ENCODE measurements at regions not wholly inside any gene's neighbourhood (a gene's known extent, or its start where the extent isn't known, plus 50 kb on each side); places are given as distances from the start of the nearest gene placed in this dataset.

DNA sequence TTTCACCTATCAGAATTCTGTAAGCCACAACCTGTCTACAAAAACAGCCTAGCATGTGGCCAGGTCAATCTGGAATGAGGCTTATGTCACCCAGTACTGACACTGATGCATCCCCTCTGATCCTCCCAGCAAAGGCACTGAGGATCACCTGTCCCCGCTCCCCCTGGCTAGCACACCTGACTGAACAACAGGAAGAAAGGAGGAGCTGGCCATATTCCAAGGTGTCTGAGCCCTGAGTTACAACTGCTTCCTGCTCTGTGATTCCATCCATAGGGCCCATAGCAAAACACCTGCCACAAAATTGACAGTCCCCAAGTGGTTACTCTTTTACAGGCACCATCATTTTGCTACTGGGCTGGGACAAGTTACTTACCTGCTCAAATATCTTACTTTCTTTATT lies 555.5 kb upstream of the CFAP20DC start:
- WGBS: 85% methylated on average over 1 of the region's 1 CpG
- no peak for DNase-seq (ENCODE audit: low spot score)

DNA sequence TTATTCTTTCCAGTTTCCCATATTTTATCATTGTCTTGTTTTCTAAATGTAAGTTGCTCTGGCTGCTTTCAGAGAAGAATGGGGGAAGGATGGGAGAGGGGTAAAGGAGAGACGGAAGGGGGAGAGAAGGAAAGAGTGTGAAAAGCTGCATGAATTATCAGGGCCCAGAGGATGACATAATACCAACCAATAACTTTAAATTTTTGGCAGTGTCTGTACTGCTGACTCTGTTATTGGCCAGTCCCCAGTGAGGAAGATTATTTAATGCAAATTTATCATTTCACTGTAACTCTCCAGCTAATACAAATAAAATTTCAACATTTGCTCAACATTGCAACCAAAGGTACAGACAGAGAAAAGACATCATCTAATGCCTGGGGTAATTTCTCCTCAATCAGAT lies 551.7 kb upstream of the CFAP20DC start:
- 89% methylated on average over 1 of the region's 1 CpG for WGBS
- Histone ChIP-seq H3K27ac (ENCODE audit: low read depth in 1 of 2, low read length in 2 of 2) (no peak overlapping the region), H3K4me1 (ENCODE audit: control insufficient read depth in 4 of 4, insufficient read depth in 4 of 4, low read length in 3 of 4) (no peaks in the 10 kb centered on the region), H3K27me3 (ENCODE audit: control insufficient read depth in 4 of 4, insufficient read depth in 4 of 4, low read length in 3 of 4) (no peaks in the 10 kb centered on the region), H3K9me3 (ENCODE audit: control insufficient read depth in 4 of 4, low read length in 3 of 4) (no peaks in the 10 kb centered on the region), H3K36me3 (ENCODE audit: control insufficient read depth in 4 of 4, insufficient read depth in 3 of 4, low read depth in 1 of 4, low read length in 3 of 4) (no peaks in the 10 kb centered on the region), H3K4me3 (ENCODE audit: low read depth in 1 of 3, low read length in 3 of 3) (no peak overlapping the region), H3K9ac (ENCODE audit: low read depth in 1 of 2, low read length in 2 of 2) (no peak overlapping the region)
- no peak for DNase-seq (ENCODE audit: low spot score)
- TF ChIP-seq FOXA1 (IDR thresholded peaks at IDR 0.05): no peak
- no peak for TF ChIP-seq HNF4G (IDR thresholded peaks at IDR 0.05)
- TF ChIP-seq RXRA (IDR thresholded peaks at IDR 0.05): no peak
- no peak for TF ChIP-seq YY1 (IDR thresholded peaks at IDR 0.05)
- TF ChIP-seq, protein P1, sequence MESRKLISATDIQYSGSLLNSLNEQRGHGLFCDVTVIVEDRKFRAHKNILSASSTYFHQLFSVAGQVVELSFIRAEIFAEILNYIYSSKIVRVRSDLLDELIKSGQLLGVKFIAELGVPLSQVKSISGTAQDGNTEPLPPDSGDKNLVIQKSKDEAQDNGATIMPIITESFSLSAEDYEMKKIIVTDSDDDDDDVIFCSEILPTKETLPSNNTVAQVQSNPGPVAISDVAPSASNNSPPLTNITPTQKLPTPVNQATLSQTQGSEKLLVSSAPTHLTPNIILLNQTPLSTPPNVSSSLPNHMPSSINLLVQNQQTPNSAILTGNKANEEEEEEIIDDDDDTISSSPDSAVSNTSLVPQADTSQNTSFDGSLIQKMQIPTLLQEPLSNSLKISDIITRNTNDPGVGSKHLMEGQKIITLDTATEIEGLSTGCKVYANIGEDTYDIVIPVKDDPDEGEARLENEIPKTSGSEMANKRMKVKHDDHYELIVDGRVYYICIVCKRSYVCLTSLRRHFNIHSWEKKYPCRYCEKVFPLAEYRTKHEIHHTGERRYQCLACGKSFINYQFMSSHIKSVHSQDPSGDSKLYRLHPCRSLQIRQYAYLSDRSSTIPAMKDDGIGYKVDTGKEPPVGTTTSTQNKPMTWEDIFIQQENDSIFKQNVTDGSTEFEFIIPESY (IDR thresholded peaks at IDR 0.05): no peak
- TF ChIP-seq, protein P2, sequence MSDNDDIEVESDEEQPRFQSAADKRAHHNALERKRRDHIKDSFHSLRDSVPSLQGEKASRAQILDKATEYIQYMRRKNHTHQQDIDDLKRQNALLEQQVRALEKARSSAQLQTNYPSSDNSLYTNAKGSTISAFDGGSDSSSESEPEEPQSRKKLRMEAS (IDR thresholded peaks at IDR 0.05): no peak
- no peak for TF ChIP-seq RAD21 (IDR thresholded peaks at IDR 0.05)
- no peak for TF ChIP-seq GABPA (IDR thresholded peaks at IDR 0.05 in 1 of 2, conservative IDR thresholded peaks at IDR 0.05 in 1 of 2)
- TF ChIP-seq FOXA2 (IDR thresholded peaks at IDR 0.05): no peak
- TF ChIP-seq, protein P3, sequence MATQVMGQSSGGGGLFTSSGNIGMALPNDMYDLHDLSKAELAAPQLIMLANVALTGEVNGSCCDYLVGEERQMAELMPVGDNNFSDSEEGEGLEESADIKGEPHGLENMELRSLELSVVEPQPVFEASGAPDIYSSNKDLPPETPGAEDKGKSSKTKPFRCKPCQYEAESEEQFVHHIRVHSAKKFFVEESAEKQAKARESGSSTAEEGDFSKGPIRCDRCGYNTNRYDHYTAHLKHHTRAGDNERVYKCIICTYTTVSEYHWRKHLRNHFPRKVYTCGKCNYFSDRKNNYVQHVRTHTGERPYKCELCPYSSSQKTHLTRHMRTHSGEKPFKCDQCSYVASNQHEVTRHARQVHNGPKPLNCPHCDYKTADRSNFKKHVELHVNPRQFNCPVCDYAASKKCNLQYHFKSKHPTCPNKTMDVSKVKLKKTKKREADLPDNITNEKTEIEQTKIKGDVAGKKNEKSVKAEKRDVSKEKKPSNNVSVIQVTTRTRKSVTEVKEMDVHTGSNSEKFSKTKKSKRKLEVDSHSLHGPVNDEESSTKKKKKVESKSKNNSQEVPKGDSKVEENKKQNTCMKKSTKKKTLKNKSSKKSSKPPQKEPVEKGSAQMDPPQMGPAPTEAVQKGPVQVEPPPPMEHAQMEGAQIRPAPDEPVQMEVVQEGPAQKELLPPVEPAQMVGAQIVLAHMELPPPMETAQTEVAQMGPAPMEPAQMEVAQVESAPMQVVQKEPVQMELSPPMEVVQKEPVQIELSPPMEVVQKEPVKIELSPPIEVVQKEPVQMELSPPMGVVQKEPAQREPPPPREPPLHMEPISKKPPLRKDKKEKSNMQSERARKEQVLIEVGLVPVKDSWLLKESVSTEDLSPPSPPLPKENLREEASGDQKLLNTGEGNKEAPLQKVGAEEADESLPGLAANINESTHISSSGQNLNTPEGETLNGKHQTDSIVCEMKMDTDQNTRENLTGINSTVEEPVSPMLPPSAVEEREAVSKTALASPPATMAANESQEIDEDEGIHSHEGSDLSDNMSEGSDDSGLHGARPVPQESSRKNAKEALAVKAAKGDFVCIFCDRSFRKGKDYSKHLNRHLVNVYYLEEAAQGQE (IDR thresholded peaks at IDR 0.05): no peak
- no peak for TF ChIP-seq JUND (IDR thresholded peaks at IDR 0.05)
- TF ChIP-seq EGR1 (IDR thresholded peaks at IDR 0.05; ENCODE audit: low read depth in 2 of 2): no peak
- TF ChIP-seq SP1 (IDR thresholded peaks at IDR 0.05): no peak

More for the DNA sequence above, 555.5 kb upstream of the CFAP20DC start:
- Histone ChIP-seq H3K36me3 (ENCODE audit: control insufficient read depth in 4 of 4, insufficient read depth in 3 of 4, low read depth in 1 of 4, low read length in 3 of 4) (no peaks in the 10 kb centered on the region), H3K4me3 (ENCODE audit: low read depth in 1 of 3, low read length in 3 of 3) (no peak overlapping the region), H3K9ac (ENCODE audit: low read depth in 1 of 2, low read length in 2 of 2) (no peak overlapping the region), H3K9me3 (ENCODE audit: control insufficient read depth in 4 of 4, low read length in 3 of 4) (no peaks in the 10 kb centered on the region), H3K27me3 (ENCODE audit: control insufficient read depth in 4 of 4, insufficient read depth in 4 of 4, low read length in 3 of 4) (no peaks in the 10 kb centered on the region), H3K27ac (ENCODE audit: low read depth in 1 of 2, low read length in 2 of 2) (no peak overlapping the region), H3K4me1 (ENCODE audit: control insufficient read depth in 4 of 4, insufficient read depth in 4 of 4, low read length in 3 of 4) (no peaks in the 10 kb centered on the region)
- TF ChIP-seq FOXA1 (IDR thresholded peaks at IDR 0.05) (no peak), HNF4G (IDR thresholded peaks at IDR 0.05) (no peak), TAF1 (conservative IDR thresholded peaks at IDR 0.05) (no peak)
- TF ChIP-seq, protein P4, sequence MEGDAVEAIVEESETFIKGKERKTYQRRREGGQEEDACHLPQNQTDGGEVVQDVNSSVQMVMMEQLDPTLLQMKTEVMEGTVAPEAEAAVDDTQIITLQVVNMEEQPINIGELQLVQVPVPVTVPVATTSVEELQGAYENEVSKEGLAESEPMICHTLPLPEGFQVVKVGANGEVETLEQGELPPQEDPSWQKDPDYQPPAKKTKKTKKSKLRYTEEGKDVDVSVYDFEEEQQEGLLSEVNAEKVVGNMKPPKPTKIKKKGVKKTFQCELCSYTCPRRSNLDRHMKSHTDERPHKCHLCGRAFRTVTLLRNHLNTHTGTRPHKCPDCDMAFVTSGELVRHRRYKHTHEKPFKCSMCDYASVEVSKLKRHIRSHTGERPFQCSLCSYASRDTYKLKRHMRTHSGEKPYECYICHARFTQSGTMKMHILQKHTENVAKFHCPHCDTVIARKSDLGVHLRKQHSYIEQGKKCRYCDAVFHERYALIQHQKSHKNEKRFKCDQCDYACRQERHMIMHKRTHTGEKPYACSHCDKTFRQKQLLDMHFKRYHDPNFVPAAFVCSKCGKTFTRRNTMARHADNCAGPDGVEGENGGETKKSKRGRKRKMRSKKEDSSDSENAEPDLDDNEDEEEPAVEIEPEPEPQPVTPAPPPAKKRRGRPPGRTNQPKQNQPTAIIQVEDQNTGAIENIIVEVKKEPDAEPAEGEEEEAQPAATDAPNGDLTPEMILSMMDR (IDR thresholded peaks at IDR 0.05; ENCODE audit: low read depth, low read length, missing input control): no peak
- TF ChIP-seq, protein P3 (IDR thresholded peaks at IDR 0.05): no peak
- TF ChIP-seq, protein P1 (IDR thresholded peaks at IDR 0.05): no peak
